ELR (cell line): ENCODE measurements at regions not wholly inside any gene's neighbourhood (a gene's known extent, or its start where the extent isn't known, plus 50 kb on each side); places are given as distances from the start of the nearest gene placed in this dataset.
A peak's percentile ranks its signal among the peaks of the same experiment; 100 is the strongest.
"Not testable (repeated sequence)": the region's sequence is repeated elsewhere in the genome, so short reads cannot be mapped to it uniquely, and the experiment has no call there.

ENCODE experiments used
- DNase-seq: peaks from one replicate; pipeline ENCODE4 v3.0.0-alpha.2; 2015; ENCODE audit warnings: low read depth

- not testable (repeated sequence) for DNase-seq
These were observed 75.7 kb downstream of the QDPR start for GRCh38 chr4:17436047-17436749.

- DNase-seq: no peak
These were observed 78.1 kb downstream of the QDPR start for GRCh38 chr4:17433827-17434226.

GRCh38 chr4:17427991-17428390 is 83.9 kb downstream of the QDPR start:
- DNase-seq: no peak

- DNase-seq: no peak
These were observed 85.7 kb downstream of the QDPR start for GRCh38 chr4:17426222-17426621.

- DNase-seq: no peak
These were observed 93.9 kb downstream of the QDPR start for GRCh38 chr4:17418010-17418409.

GRCh38 chr4:17414392-17414791 is 97.5 kb downstream of the QDPR start:
- no peak for DNase-seq

GRCh38 chr4:17400686-17401085 is 111.2 kb downstream of the QDPR start:
- DNase-seq: no peak

- DNase-seq: no peak
These were observed 113.1 kb downstream of the QDPR start for GRCh38 chr4:17398805-17399204.

GRCh38 chr4:17398035-17398434 is 113.9 kb downstream of the QDPR start:
- no peak for DNase-seq

GRCh38 chr4:17397611-17398010 is 114.3 kb downstream of the QDPR start:
- no peak for DNase-seq

- DNase-seq: peak; percentile 33
These were observed 126.5 kb downstream of the QDPR start for GRCh38 chr4:17385403-17385802.

GRCh38 chr4:17380347-17380746 is 131.5 kb downstream of the QDPR start:
- DNase-seq: no peak

GRCh38 chr4:17376205-17376604 is 135.7 kb downstream of the QDPR start:
- DNase-seq: no peak

GRCh38 chr4:17373666-17374065 is 138.2 kb downstream of the QDPR start:
- DNase-seq: no peak

GRCh38 chr4:17370818-17371217 is 141.1 kb downstream of the QDPR start:
- DNase-seq: no peak

- no peak for DNase-seq
These were observed 143.5 kb downstream of the QDPR start for GRCh38 chr4:17368408-17368807.

- DNase-seq: no peak
These were observed 144.7 kb downstream of the QDPR start for GRCh38 chr4:17367201-17367600.

- no peak for DNase-seq
These were observed 145.4 kb downstream of the QDPR start for GRCh38 chr4:17366496-17366895.

- DNase-seq: no peak
These were observed 149.5 kb downstream of the QDPR start for GRCh38 chr4:17362430-17362829.

- DNase-seq: no peak
These were observed 153.6 kb downstream of the QDPR start for GRCh38 chr4:17358241-17358640.

GRCh38 chr4:17356926-17357325 is 155.0 kb downstream of the QDPR start:
- DNase-seq: no peak

- DNase-seq: no peak
These were observed 159.5 kb downstream of the QDPR start for GRCh38 chr4:17352357-17352756.

- DNase-seq: peak; percentile 46
These were observed 164.4 kb downstream of the QDPR start for GRCh38 chr4:17347445-17347844.

- DNase-seq: no peak
These were observed 172.5 kb downstream of the QDPR start for GRCh38 chr4:17339376-17339775.
